H1 (cell line): ENCODE measurements at regions not wholly inside any gene's neighbourhood (a gene's known extent, or its start where the extent isn't known, plus 50 kb on each side); places are given as distances from the start of the nearest gene placed in this dataset.

ENCODE experiments used
- EGR1 ChIP-seq: IDR thresholded peaks from 2 replicates; pipeline ENCODE4 v1.6.1; 2011; ENCODE audit warnings: low read depth, low read length, borderline replicate concordance
- EP300 ChIP-seq, 2 experiments: IDR thresholded peaks; 1 replicate in 1 of 2; 2 replicates in 1 of 2; pipeline ENCODE4 v1.6.1; 2011 to 2012; ENCODE audit warnings: low read depth in 2 of 2, low read length in 2 of 2, mild to moderate bottlenecking in 2 of 2, borderline replicate concordance in 1 of 2, inconsistent platforms in 1 of 2, moderate library complexity in 1 of 2
- NRF1 ChIP-seq: IDR thresholded peaks from 2 replicates; pipeline ENCODE4 v1.6.1; 2011; ENCODE audit warnings: mild to moderate bottlenecking, low read depth, low read length, improper control_type of control experiment
- POLR2A ChIP-seq, 2 experiments: IDR thresholded peaks; 1 replicate in 1 of 2; 2 replicates in 1 of 2; pipeline ENCODE4 v1.6.1; 2011; ENCODE audit warnings: low read depth in 2 of 2, low read length in 2 of 2, mild to moderate bottlenecking in 2 of 2; ENCODE audit errors: control extremely low read depth in 1 of 2
- SIRT6 ChIP-seq: IDR thresholded peaks from one replicate; pipeline ENCODE4 v1.7.1; 2012; ENCODE audit warnings: low read length, inconsistent platforms
- SP4 ChIP-seq: IDR thresholded peaks from 2 replicates; pipeline ENCODE4 v1.6.1; 2012; ENCODE audit warnings: low read length, inconsistent platforms

DNA sequence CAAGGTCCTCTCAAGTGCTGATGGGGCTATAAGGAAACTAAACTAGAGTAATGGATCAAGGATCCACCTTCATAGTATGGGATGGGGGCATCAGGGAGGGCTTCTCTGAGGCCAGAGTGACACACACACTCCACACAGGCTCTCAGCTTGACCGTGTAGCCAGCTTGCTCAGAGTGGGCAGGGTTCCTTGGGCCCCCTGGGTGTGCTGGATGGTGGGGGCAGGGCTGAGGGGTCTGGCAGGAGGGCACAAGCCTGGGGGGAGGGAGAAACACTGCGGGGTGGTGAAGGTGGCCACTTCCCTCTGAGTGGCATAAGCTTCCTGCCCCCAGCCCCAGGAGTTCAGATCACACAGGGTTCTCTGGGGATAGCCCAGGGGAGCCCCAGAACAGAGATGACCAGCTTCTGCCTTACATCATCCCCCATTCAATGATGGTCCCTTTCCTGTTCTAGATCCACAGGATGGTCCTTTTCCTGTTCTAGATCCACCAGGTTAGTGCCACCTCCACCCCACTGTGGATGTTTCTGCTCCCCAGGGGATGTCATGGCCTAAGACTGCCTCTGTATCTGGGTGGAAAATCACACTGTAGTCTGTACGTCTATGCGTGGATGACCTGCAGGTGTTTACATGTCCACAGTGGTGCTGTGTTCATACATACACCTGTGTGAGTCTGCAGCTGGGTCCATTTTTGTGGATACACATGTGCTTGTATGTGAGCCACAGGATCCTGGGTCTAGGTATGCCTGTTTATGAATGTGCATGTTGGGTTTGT is 525.0 kb downstream of the PTPRU start (continued):
- no peak for TF ChIP-seq EGR1
- no peak for TF ChIP-seq EP300 (IDR thresholded peaks at IDR 0.05; ENCODE audit: borderline replicate concordance in 1 of 2, low read depth in 2 of 2, low read length in 2 of 2)
- TF ChIP-seq NRF1: no peak
- TF ChIP-seq SIRT6: no peak
- no peak for TF ChIP-seq SP4
- TF ChIP-seq POLR2A (IDR thresholded peaks at IDR 0.05; ENCODE audit: control extremely low read depth in 1 of 2, low read depth in 2 of 2, low read length in 2 of 2): no peak
- TF ChIP-seq, all 59 proteins: peak for 0
